Gastrocnemius medialis (tissue), 4 donors: ENCODE measurements at regions not wholly inside any gene's neighbourhood (a gene's known extent, or its start where the extent isn't known, plus 50 kb on each side); places are given as distances from the start of the nearest gene placed in this dataset.

Experiments
- ATAC-seq, 2 donors: fragments of 150-250 bp; one replicate each; pipeline ENCODE4 v1.9.1; 2016
- DNase-seq, 2 donors: peaks; one replicate each; pipeline ENCODE4 v3.0.0-alpha.2; 2019
- H3K27ac ChIP-seq, 4 donors: fragments of 200-600 bp; sonication (generic); 1 replicate in 1 of 4; 2 replicates in 3 of 4; pipeline ENCODE4 v1.5.1; 2016 to 2018; ENCODE audit warnings: mild to moderate bottlenecking in 2 of 4, moderate library complexity in 1 of 4
- H3K27me3 ChIP-seq, 3 donors: fragments of 200-600 bp; sonication (generic) in 2 of 3; 1 replicate in 1 of 3; 2 replicates in 2 of 3; pipeline versions ENCODE4 v1.5.1 to v1.6.0; 2016 to 2019; ENCODE audit warnings: mild to moderate bottlenecking in 1 of 3, moderate library complexity in 1 of 3
- H3K36me3 ChIP-seq, 2 donors: fragments of 200-600 bp; sonication (generic) in 1 of 2; one replicate each; pipeline ENCODE4 v1.5.1; 2017 to 2018
- H3K4me1 ChIP-seq, 2 donors: fragments of 200-600 bp; sonication (generic) in 1 of 2; one replicate each; pipeline ENCODE4 v1.5.1; 2016 to 2017; ENCODE audit warnings: mild to moderate bottlenecking in 2 of 2
- H3K4me3 ChIP-seq, 4 donors: fragments of 200-600 bp; sonication (generic) in 3 of 4; 1 replicate in 1 of 4; 2 replicates in 3 of 4; pipeline ENCODE4 v1.5.1; 2016 to 2019; ENCODE audit warnings: mild to moderate bottlenecking in 2 of 4
- H3K9me3 ChIP-seq, 3 donors: fragments of 200-600 bp; sonication (generic) in 2 of 3; 1 replicate in 1 of 3; 2 replicates in 2 of 3; pipeline ENCODE4 v1.5.1; 2016 to 2019
- POLR2A ChIP-seq, 2 donors: fragments of 450-650 bp; IDR thresholded peaks; one replicate each; pipeline ENCODE4 v1.6.1; 2017; ENCODE audit warnings: antibody characterized with exemption in 2 of 2, mild to moderate bottlenecking in 2 of 2, moderate library complexity in 2 of 2
- in situ Hi-C, 4 donors: fragments of 200-750 bp; cut with MboI; loops; one replicate each; pipeline versions ENCODE4 v1.15.0 to v1.8.0; 2017; ENCODE audit warnings: low sequenced_read_pairs in 4 of 4
- intact Hi-C: fragments of 100-400 bp; cut with DNase I; formaldehyde crosslinking; loops from one replicate; pipeline ENCODE4 v1.15.1; 2023; ENCODE audit warnings: low total_unique reads
- TF ChIP-seq, protein P1 (sequence below), 5 experiments: fragments of 450-650 bp in 3 of 5; fragments of 200-600 bp in 2 of 5; sonication (generic) in 2 of 5; IDR thresholded peaks in 4 of 5; conservative IDR thresholded peaks in 1 of 5; 1 replicate in 4 of 5; 2 replicates in 1 of 5; pipeline ENCODE4 v1.5.1; 2016 to 2019; ENCODE audit warnings: antibody characterized with exemption in 5 of 5, mild to moderate bottlenecking in 3 of 5, moderate library complexity in 3 of 5

- TF ChIP-seq POLR2A (IDR thresholded peaks at IDR 0.05), result no peak
- TF ChIP-seq, protein P1, sequence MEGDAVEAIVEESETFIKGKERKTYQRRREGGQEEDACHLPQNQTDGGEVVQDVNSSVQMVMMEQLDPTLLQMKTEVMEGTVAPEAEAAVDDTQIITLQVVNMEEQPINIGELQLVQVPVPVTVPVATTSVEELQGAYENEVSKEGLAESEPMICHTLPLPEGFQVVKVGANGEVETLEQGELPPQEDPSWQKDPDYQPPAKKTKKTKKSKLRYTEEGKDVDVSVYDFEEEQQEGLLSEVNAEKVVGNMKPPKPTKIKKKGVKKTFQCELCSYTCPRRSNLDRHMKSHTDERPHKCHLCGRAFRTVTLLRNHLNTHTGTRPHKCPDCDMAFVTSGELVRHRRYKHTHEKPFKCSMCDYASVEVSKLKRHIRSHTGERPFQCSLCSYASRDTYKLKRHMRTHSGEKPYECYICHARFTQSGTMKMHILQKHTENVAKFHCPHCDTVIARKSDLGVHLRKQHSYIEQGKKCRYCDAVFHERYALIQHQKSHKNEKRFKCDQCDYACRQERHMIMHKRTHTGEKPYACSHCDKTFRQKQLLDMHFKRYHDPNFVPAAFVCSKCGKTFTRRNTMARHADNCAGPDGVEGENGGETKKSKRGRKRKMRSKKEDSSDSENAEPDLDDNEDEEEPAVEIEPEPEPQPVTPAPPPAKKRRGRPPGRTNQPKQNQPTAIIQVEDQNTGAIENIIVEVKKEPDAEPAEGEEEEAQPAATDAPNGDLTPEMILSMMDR (IDR thresholded peaks at IDR 0.05 in 4 of 5, conservative IDR thresholded peaks at IDR 0.05 in 1 of 5), result no peak
- no peak overlapping the region for H3K4me3 ChIP-seq
- intact Hi-C loops, result no loop called here
- in situ Hi-C loops, result no loop called here
- no peaks in the 10 kb centered on the region for H3K36me3 ChIP-seq
- DNase-seq (no peak), ATAC-seq (no peak)
- H3K27me3 ChIP-seq, result no peaks in the 10 kb centered on the region
- no peaks in the 10 kb centered on the region for H3K4me1 ChIP-seq
- H3K27ac ChIP-seq, result no peak overlapping the region
- H3K9me3 ChIP-seq, result no peaks in the 10 kb centered on the region
Observed at GRCh38 chr2:226467633-226468032, 332.0 kb downstream of the IRS1 start.

DNA sequence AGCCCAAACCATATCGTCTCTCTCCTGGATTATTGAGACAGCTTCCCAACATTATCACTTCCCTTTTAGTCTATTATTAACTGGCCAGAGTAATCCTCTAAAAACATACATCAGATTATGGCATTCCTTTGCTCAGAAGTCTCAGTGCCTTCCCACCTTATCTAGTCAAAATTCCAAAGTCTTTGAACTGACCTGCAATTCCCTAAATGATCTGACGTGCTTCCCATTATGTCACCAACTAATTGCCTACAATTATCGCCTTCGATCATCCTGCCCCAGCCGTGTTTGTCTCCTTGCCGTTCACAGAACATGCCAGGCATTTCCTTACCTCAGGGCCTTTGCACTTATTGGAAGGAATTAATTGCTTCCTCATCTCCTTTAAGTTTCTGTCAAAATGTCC is 332.4 kb downstream of the IRS1 start:
- no peaks in the 10 kb centered on the region for H3K27me3 ChIP-seq
- no peak overlapping the region for H3K4me3 ChIP-seq
- intact Hi-C loops (no loop called here), in situ Hi-C loops (no loop called here)
- H3K36me3 ChIP-seq, result no peaks in the 10 kb centered on the region
- no peak overlapping the region for H3K27ac ChIP-seq
- no peaks in the 10 kb centered on the region for H3K4me1 ChIP-seq
- DNase-seq (no peak), ATAC-seq (no peak)
- no peaks in the 10 kb centered on the region for H3K9me3 ChIP-seq
- TF ChIP-seq, protein P1 (IDR thresholded peaks at IDR 0.05 in 4 of 5, conservative IDR thresholded peaks at IDR 0.05 in 1 of 5), result no peak
- TF ChIP-seq POLR2A (IDR thresholded peaks at IDR 0.05), result no peak

DNA sequence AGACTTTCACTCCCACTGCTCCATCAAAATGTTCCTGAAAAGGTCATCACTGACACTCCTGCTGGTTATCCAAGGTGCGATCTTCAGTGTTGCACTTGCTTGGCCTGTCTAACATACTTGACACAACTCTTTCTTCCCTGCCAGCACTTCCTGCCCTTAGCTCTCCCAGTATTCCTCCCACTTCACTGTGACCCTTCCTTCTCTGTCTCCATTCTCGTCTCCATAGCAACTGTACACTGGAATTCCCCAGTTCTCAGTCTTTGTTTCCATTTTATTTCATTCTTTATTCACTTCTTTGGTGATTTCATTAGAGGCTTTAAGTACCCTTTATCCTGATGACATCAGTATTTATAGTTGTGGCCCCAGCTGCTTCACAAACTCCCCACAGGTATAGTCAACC is 333.0 kb downstream of the IRS1 start:
- in situ Hi-C loops (no loop called here), intact Hi-C loops (no loop called here)
- Histone ChIP-seq H3K4me3 (no peak overlapping the region), H3K9me3 (no peaks in the 10 kb centered on the region), H3K36me3 (no peaks in the 10 kb centered on the region), H3K4me1 (no peaks in the 10 kb centered on the region), H3K27me3 (no peaks in the 10 kb centered on the region), H3K27ac (no peak overlapping the region)
- no peak for TF ChIP-seq POLR2A (IDR thresholded peaks at IDR 0.05)
- TF ChIP-seq, protein P1 (IDR thresholded peaks at IDR 0.05 in 4 of 5, conservative IDR thresholded peaks at IDR 0.05 in 1 of 5), result no peak
- ATAC-seq (no peak), DNase-seq (no peak)

DNA sequence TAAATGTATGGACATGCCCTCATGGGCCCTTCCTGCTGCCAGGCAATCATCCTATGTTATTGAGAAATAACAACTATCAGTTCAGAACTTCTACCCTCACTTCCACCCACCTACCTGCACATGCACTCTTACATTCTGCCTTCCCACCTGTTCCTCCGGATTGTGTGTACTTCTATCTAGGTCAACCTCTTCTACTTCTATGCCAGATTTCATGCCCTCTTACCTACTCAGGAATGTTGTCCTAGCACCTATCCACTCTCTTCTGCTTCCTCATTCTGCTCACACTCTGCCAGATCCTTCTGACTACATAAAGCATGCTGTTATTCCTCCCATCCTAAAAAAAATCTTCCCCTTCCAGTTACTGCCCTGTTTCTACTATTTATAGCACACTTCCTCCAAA is 333.5 kb downstream of the IRS1 start:
- no peak for TF ChIP-seq POLR2A (IDR thresholded peaks at IDR 0.05)
- TF ChIP-seq, protein P1 (IDR thresholded peaks at IDR 0.05 in 4 of 5, conservative IDR thresholded peaks at IDR 0.05 in 1 of 5), result no peak
- DNase-seq (no peak), ATAC-seq (no peak)
- Histone ChIP-seq H3K27me3 (no peaks in the 10 kb centered on the region), H3K9me3 (no peaks in the 10 kb centered on the region), H3K4me1 (no peaks in the 10 kb centered on the region), H3K27ac (no peak overlapping the region), H3K36me3 (no peaks in the 10 kb centered on the region), H3K4me3 (no peak overlapping the region)
- in situ Hi-C loops, result no loop called here
- intact Hi-C loops, result no loop called here

- DNase-seq (no peak), ATAC-seq (no peak)
- intact Hi-C loops (no loop called here), in situ Hi-C loops (no loop called here)
- H3K4me1 ChIP-seq, result no peaks in the 10 kb centered on the region
- no peaks in the 10 kb centered on the region for H3K9me3 ChIP-seq
- H3K27me3 ChIP-seq, result no peaks in the 10 kb centered on the region
- no peak overlapping the region for H3K27ac ChIP-seq
- no peak overlapping the region for H3K4me3 ChIP-seq
- H3K36me3 ChIP-seq, result no peaks in the 10 kb centered on the region
- TF ChIP-seq, protein P1 (IDR thresholded peaks at IDR 0.05 in 4 of 5, conservative IDR thresholded peaks at IDR 0.05 in 1 of 5), result no peak
- TF ChIP-seq POLR2A (IDR thresholded peaks at IDR 0.05), result no peak
Observed at GRCh38 chr2:226464380-226464779, 335.2 kb downstream of the IRS1 start.
